HepG2 (cell line): ENCODE measurements at regions not wholly inside any gene's neighbourhood (a gene's known extent, or its start where the extent isn't known, plus 50 kb on each side); places are given as distances from the start of the nearest gene placed in this dataset.

Experiments used
- FOXA1 ChIP-seq, 2 experiments: fragments of 450-650 bp in 1 of 2; sonication (generic) in 1 of 2; formaldehyde crosslinking in 1 of 2; IDR thresholded peaks; 2 replicates each; pipeline versions ENCODE4 v1.4.0 to v1.6.1; 2016 to 2020; ENCODE audit warnings: missing genetic modification reagents in 1 of 2
- GFI1 ChIP-seq: sonication (generic); formaldehyde crosslinking; IDR thresholded peaks from 2 replicates; pipeline ENCODE4 v1.5.0; 2020; ENCODE audit warnings: missing genetic modification reagents, mild to moderate bottlenecking, borderline replicate concordance
- POLR2A ChIP-seq, 2 experiments: IDR thresholded peaks; 2 replicates each; pipeline ENCODE4 v1.6.1; 2011; ENCODE audit warnings: low read depth in 2 of 2, low read length in 2 of 2, mild to moderate bottlenecking in 1 of 2, moderate library complexity in 1 of 2; ENCODE audit not compliant: insufficient read depth in 1 of 2
- ZNF121 ChIP-seq: sonication (generic); formaldehyde crosslinking; IDR thresholded peaks from 2 replicates; pipeline ENCODE4 v1.5.0; 2020; ENCODE audit warnings: mild to moderate bottlenecking, missing genetic modification reagents
- ZNF644 ChIP-seq: IDR thresholded peaks from 2 replicates; pipeline ENCODE4 v1.6.1; 2016; ENCODE audit warnings: low read depth
- ZSCAN29 ChIP-seq: sonication (generic); formaldehyde crosslinking; conservative IDR thresholded peaks from 2 replicates; pipeline ENCODE4 v1.4.0; 2020; ENCODE audit warnings: mild to moderate bottlenecking, missing genetic modification reagents
- TF ChIP-seq, protein P1 (sequence below): sonication (generic); formaldehyde crosslinking; IDR thresholded peaks from 2 replicates; pipeline ENCODE4 v1.5.0; 2020; ENCODE audit warnings: mild to moderate bottlenecking, missing genetic modification reagents, moderate library complexity

DNA sequence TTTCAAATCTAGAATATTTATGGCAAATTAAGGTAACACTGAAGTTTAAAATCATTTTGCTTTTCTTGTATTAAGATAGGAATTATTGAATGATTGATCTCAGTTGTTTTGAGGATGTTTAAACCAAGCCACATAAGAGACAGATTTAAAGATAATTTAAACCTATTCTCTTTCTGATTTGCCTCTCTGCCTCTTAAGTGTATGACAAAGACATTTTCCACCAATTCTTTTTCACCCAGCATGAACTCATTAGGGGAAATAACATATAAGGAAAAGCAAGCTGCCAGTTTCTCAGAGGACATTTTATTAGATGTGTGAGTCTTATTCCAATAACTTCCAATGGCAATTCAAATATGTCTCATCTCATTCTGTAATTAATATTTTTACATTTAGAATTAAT is 568.3 kb upstream of the MEF2C start:
- TF ChIP-seq, protein P1, sequence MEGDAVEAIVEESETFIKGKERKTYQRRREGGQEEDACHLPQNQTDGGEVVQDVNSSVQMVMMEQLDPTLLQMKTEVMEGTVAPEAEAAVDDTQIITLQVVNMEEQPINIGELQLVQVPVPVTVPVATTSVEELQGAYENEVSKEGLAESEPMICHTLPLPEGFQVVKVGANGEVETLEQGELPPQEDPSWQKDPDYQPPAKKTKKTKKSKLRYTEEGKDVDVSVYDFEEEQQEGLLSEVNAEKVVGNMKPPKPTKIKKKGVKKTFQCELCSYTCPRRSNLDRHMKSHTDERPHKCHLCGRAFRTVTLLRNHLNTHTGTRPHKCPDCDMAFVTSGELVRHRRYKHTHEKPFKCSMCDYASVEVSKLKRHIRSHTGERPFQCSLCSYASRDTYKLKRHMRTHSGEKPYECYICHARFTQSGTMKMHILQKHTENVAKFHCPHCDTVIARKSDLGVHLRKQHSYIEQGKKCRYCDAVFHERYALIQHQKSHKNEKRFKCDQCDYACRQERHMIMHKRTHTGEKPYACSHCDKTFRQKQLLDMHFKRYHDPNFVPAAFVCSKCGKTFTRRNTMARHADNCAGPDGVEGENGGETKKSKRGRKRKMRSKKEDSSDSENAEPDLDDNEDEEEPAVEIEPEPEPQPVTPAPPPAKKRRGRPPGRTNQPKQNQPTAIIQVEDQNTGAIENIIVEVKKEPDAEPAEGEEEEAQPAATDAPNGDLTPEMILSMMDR: no peak
- TF ChIP-seq POLR2A (IDR thresholded peaks at IDR 0.05; ENCODE audit: insufficient read depth in 1 of 2, low read depth in 2 of 2, low read length in 2 of 2) (no peak), ZNF644 (CRISPR knock-in tag) (no peak), GFI1 (CRISPR knock-in tag) (no peak), ZSCAN29 (CRISPR knock-in tag) (no peak), FOXA1 (IDR thresholded peaks at IDR 0.05) (no peak), FOXA1 (CRISPR knock-in tag; IDR thresholded peaks at IDR 0.05) (no peak), ZNF121 (CRISPR knock-in tag) (no peak)
